SIG-M5 treated with dmso at 0.1 percent for 504 hours (cell line): ENCODE measurements at regions not wholly inside any gene's neighbourhood (a gene's known extent, or its start where the extent isn't known, plus 50 kb on each side); places are given as distances from the start of the nearest gene placed in this dataset.

Experiments used
- DNase-seq: peaks from one replicate; lab custom pipeline; 2025; ENCODE audit not compliant: unreplicated experiment; lab: John Stamatoyannopoulos, UW

GRCh38 chr2:121960251-121960650 is 204.8 kb downstream of the TSN start:
- no peak for DNase-seq

- DNase-seq, result no peak
Observed at GRCh38 chr2:121961761-121962160, 206.3 kb downstream of the TSN start.

GRCh38 chr2:121965661-121966060 is 210.2 kb downstream of the TSN start:
- DNase-seq, result no peak

GRCh38 chr2:121966663-121967062 is 211.2 kb downstream of the TSN start:
- DNase-seq, result no peak

- no peak for DNase-seq
Observed at GRCh38 chr2:121969166-121969565, 213.7 kb downstream of the TSN start.

- no peak for DNase-seq
Observed at GRCh38 chr2:121969766-121970639, 214.6 kb downstream of the TSN start.

GRCh38 chr2:121972203-121972602 is 216.8 kb downstream of the TSN start:
- DNase-seq, result no peak

- DNase-seq, result peak; percentile 74
Observed at GRCh38 chr2:121974897-121975661, 219.6 kb downstream of the TSN start.

- DNase-seq, result no peak
Observed at GRCh38 chr2:121976926-121977325, 221.5 kb downstream of the TSN start.

- no peak for DNase-seq
Observed at GRCh38 chr2:121977326-121977725, 221.9 kb downstream of the TSN start.

- no peak for DNase-seq
Observed at GRCh38 chr2:121992700-121993099, 237.2 kb downstream of the TSN start.

GRCh38 chr2:121993682-121994081 is 238.2 kb downstream of the TSN start:
- no peak for DNase-seq

GRCh38 chr2:121994238-121995206 is 239.1 kb downstream of the TSN start:
- no peak for DNase-seq

- DNase-seq, result no peak
Observed at GRCh38 chr2:121998751-121999150, 243.3 kb downstream of the TSN start.

GRCh38 chr2:121999264-121999663 is 243.8 kb downstream of the TSN start:
- DNase-seq, result no peak

- DNase-seq, result no peak
Observed at GRCh38 chr2:122000556-122001340, 245.3 kb downstream of the TSN start.

- DNase-seq, result no peak
Observed at GRCh38 chr2:122001441-122001874, 246.0 kb downstream of the TSN start.

GRCh38 chr2:122003196-122003940 is 247.9 kb downstream of the TSN start:
- DNase-seq, result no peak

- no peak for DNase-seq
Observed at GRCh38 chr2:122007126-122007525, 251.7 kb downstream of the TSN start.
